HL-60 (cell line): ENCODE measurements at regions not wholly inside any gene's neighbourhood (a gene's known extent, or its start where the extent isn't known, plus 50 kb on each side); places are given as distances from the start of the nearest gene placed in this dataset.

Experiments used
- CTCF ChIP-seq: IDR thresholded peaks from one replicate; pipeline ENCODE4 v1.5.1; 2011; ENCODE audit warnings: low read length, control low read depth, inconsistent platforms; ENCODE audit not compliant: insufficient read depth
- GABPA ChIP-seq: IDR thresholded peaks from 2 replicates; pipeline ENCODE4 v1.6.1; 2012; ENCODE audit warnings: low read depth
- POLR2AphosphoS5 ChIP-seq: IDR thresholded peaks from 2 replicates; pipeline ENCODE4 v1.6.1; 2012; ENCODE audit warnings: low read depth
- REST ChIP-seq: IDR thresholded peaks from 2 replicates; pipeline ENCODE4 v1.6.1; 2012; ENCODE audit warnings: low read depth; ENCODE audit not compliant: insufficient replicate concordance

DNA sequence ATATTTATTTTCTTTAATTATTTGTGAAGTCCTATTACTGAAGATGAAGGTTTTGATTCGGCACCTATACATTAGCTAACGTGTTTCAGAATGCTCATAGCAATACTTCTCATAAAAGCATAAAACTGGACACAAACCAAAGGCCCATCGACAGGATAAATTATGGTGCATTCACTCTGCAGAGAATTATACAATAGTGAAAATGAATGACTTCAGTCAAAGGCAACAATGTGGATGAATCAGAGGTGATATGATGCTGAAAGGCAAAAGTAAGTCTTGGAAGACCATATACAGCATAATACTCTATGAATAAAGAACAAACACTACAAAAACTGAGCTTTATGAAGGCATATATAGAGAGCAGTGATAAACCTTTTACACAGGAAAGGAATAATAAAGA is 156.6 kb upstream of the EGLN3 start:
- TF ChIP-seq CTCF: no peak
- no peak for TF ChIP-seq POLR2AphosphoS5
- no peak for TF ChIP-seq GABPA
- no peak for TF ChIP-seq REST
